ENCODE measurements at regions not wholly inside any gene's neighbourhood (a gene's known extent, or its start where the extent isn't known, plus 50 kb on each side); places are given as distances from the start of the nearest gene placed in this dataset.

GRCh38 chr6:97701801-97702200, 418.8 kb upstream of the MMS22L start:
- TF ChIP-seq EZH2 (IDR thresholded peaks at IDR 0.05; ENCODE audit: insufficient read depth, low read length), result no peak
- TF ChIP-seq, protein P1, sequence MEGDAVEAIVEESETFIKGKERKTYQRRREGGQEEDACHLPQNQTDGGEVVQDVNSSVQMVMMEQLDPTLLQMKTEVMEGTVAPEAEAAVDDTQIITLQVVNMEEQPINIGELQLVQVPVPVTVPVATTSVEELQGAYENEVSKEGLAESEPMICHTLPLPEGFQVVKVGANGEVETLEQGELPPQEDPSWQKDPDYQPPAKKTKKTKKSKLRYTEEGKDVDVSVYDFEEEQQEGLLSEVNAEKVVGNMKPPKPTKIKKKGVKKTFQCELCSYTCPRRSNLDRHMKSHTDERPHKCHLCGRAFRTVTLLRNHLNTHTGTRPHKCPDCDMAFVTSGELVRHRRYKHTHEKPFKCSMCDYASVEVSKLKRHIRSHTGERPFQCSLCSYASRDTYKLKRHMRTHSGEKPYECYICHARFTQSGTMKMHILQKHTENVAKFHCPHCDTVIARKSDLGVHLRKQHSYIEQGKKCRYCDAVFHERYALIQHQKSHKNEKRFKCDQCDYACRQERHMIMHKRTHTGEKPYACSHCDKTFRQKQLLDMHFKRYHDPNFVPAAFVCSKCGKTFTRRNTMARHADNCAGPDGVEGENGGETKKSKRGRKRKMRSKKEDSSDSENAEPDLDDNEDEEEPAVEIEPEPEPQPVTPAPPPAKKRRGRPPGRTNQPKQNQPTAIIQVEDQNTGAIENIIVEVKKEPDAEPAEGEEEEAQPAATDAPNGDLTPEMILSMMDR (IDR thresholded peaks at IDR 0.05; ENCODE audit: insufficient read depth, low read depth, low read length), result no peak
